ENCODE measurements at regions not wholly inside any gene's neighbourhood (a gene's known extent, or its start where the extent isn't known, plus 50 kb on each side); places are given as distances from the start of the nearest gene placed in this dataset.
A peak's percentile ranks its signal among the peaks of the same experiment; 100 is the strongest.

- DNase-seq (ENCODE audit: low read depth) = no peak
Measured at GRCh38 chr5:77157732-77158532, 52.5 kb upstream of the PDE8B start.

DNA sequence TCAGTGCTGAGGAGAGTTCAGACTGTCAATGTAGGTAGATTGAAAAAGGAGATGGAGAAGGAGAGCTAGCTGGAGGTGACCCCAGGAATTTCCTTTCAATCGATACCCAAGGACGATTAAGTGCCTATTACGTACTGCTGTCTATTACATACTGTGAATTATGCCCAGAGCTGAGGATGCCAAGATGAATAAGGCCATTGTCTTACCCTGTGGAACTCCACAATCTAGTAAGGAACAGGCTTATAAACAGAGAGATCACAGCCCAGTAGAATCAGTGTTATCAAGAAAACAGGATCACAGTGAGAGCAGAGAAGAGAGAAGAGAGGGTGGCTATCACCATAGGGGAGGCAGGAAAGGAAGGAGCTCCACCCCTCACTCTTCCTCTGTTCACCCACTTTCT is 54.1 kb upstream of the PDE8B start:
- no peak for DNase-seq (ENCODE audit: low read depth)

DNA sequence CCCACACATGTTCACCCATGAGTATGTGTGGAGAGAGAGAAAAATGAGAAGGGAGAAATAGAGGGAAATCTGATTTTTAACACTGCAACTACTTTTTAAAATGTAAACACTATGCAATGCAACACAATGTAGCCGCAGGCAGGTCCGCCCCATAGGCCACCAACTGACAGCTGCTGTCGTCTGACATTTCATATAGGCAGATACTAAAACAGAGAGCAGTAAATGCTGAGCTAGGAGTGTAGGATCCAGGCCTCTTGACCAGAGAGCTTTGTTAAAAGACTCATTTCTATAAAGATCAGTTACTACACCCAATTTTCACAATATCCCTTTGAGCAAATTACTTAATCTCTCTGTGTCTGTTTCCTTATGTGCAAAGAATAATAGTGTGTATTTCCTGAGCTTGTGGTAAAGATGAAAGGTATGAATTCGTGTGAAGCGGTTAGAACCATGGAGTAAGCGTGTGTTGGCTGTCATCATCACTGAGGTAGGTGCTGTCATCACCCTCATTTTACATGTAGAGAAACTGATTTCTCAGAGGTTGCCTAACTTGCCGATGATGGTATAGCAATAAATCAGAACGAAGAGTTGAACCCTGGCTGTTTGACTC is 55.2 kb upstream of the PDE8B start:
- peak; percentile 16 for DNase-seq (ENCODE audit: low read depth)

GRCh38 chr5:77152441-77152840 is 58.0 kb upstream of the PDE8B start:
- no peak for DNase-seq (ENCODE audit: low read depth)

GRCh38 chr5:77151501-77151900 is 59.0 kb upstream of the PDE8B start:
- no peak for DNase-seq (ENCODE audit: low read depth)

DNA sequence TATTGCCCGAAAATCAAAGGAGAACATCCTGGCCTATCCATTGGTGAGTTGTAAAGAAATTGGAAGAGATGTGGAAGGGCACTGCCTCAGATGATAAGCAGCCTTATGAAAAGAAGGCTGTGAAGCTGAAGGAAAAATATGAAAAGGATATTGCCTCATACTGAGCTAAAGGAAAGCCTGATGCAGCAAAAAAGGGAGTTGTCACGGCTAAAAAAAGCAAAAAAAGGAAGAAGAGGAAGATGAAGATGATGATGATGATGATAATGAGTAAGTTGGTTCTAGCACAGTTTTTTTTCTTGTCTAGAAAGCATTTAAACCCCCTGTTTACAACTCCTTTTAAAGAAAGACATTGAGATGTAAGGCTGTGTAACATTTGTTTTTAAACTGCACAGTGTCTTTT is 59.8 kb upstream of the ZBED3 start:
- no peak for DNase-seq (ENCODE audit: low read depth)

- DNase-seq (ENCODE audit: low read depth) = no peak
Measured at GRCh38 chr5:77145666-77146065, 58.6 kb upstream of the ZBED3 start.

- no peak for DNase-seq (ENCODE audit: low read depth)
Measured at GRCh38 chr5:77144837-77145139, 57.7 kb upstream of the ZBED3 start.

DNA sequence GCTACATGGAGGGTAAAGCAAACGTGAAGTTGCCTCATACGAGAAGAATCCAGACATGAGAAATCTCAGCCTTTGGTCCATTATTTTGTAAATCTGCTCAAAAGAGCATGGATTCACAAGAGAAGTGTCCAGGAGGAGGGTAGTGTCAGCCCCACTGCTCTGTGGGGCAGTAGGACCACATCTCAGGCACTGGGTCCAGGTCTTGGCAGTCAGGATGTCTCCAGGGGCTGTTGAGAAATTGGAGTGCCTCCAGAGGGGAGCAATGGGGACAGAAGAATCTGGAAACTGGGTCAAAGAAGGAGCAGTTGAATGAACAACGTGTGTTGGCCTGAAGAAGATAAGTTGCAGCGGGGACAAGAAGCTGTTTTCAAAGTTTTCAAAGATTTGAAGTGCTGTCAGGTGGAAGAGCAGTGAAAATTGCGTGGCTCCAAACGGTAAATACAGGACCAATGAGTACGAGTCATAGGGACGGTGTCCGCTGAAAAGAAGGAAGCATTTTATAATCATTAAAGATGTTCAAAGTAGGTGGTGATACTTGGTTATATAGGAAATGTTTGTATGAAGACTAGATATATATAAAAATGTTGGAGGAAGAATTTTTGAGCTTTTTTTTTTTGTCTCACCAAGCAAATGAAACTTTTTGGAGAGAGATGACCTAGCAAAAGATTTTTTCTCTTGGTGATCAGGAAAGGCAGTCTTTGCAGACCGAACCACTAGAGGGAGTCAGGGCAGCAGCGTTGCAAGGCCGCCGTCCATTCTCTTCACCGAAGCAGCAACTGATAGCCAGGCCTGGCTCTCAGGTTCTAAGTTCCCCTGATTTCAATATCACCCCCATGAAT is 57.1 kb upstream of the ZBED3 start:
- DNase-seq (ENCODE audit: low read depth) = peak; percentile 46

DNA sequence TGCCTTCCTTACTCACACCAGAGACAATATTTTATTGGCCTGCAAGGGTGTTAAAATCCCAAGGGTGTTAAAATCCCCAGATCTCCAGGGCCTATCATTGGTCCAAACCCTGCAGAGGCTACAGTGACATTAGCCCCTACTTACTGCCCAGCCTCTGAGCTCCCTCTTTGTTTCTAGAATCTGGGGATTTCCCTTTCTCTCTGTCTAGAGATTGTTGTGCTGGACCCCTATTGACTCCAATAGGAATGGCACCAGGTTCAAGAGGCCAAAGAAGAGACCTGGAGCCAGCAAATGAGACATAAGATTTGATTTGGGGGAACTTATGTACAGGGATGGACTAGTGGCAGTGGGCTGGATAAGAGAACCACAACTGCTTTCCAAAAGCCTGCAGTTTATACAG is 53.3 kb upstream of the ZBED3 start:
- DNase-seq (ENCODE audit: low read depth) = no peak

DNA sequence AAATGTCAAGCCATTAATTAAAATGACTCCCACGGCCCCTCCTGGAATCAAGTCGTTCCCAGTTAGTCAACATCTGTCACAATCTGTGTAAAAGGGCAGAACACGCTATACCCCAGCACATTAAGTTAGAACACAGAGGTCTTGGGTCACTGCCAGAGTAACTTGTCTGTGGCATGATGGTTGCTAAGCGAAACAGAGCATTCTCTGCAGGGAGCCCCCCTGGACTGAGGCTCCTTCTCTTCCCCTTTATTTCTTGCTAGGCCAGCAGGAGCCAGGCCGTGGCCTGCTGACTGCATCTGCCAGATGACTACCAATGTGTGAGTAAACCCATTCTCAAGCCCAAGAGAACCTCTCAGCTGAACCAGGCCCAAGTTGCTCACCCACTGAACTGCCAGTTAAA is 51.9 kb upstream of the ZBED3 start:
- no peak for DNase-seq (ENCODE audit: low read depth)
